ENCODE measurements at regions not wholly inside any gene's neighbourhood (a gene's known extent, or its start where the extent isn't known, plus 50 kb on each side); places are given as distances from the start of the nearest gene placed in this dataset.

- DNase-seq (ENCODE audit: low spot score), result no peak
- TF ChIP-seq CTCF (IDR thresholded peaks at IDR 0.05; ENCODE audit: borderline replicate concordance, control extremely low read depth, extremely low read depth, insufficient read depth, missing control alignments), result no peak
- in situ Hi-C loops (cut with MboI; ENCODE audit: low sequenced_read_pairs, unreplicated experiment), result no loop called here
Observed at GRCh38 chr1:216921866-216922265, 198.6 kb upstream of the ESRRG start.

GRCh38 chr1:216919060-216919970 lies 196.1 kb upstream of the ESRRG start:
- TF ChIP-seq CTCF (IDR thresholded peaks at IDR 0.05; ENCODE audit: borderline replicate concordance, control extremely low read depth, extremely low read depth, insufficient read depth, missing control alignments), result no peak

GRCh38 chr1:216916890-216917438 lies 193.7 kb upstream of the ESRRG start:
- in situ Hi-C loops (cut with MboI; ENCODE audit: low sequenced_read_pairs, unreplicated experiment), result no loop called here
- TF ChIP-seq CTCF (IDR thresholded peaks at IDR 0.05; ENCODE audit: borderline replicate concordance, control extremely low read depth, extremely low read depth, insufficient read depth, missing control alignments), result no peak

More at GRCh38 chr1:216919060-216919970, 196.1 kb upstream of the ESRRG start:
- in situ Hi-C loops (cut with MboI; ENCODE audit: low sequenced_read_pairs, unreplicated experiment), result no loop called here
- DNase-seq (ENCODE audit: low spot score), result no peak

GRCh38 chr1:216914974-216915373 lies 191.7 kb upstream of the ESRRG start:
- DNase-seq (ENCODE audit: low spot score), result no peak
- no peak for TF ChIP-seq CTCF (IDR thresholded peaks at IDR 0.05; ENCODE audit: borderline replicate concordance, control extremely low read depth, extremely low read depth, insufficient read depth, missing control alignments)
- in situ Hi-C loops (cut with MboI; ENCODE audit: low sequenced_read_pairs, unreplicated experiment), result no loop called here

More at GRCh38 chr1:216916890-216917438, 193.7 kb upstream of the ESRRG start:
- DNase-seq (ENCODE audit: low spot score), result no peak

GRCh38 chr1:216913976-216914375 lies 190.7 kb upstream of the ESRRG start:
- in situ Hi-C loops (cut with MboI; ENCODE audit: low sequenced_read_pairs, unreplicated experiment), result no loop called here
- no peak for DNase-seq (ENCODE audit: low spot score)
- TF ChIP-seq CTCF (IDR thresholded peaks at IDR 0.05; ENCODE audit: borderline replicate concordance, control extremely low read depth, extremely low read depth, insufficient read depth, missing control alignments), result no peak

GRCh38 chr1:216910081-216910840 lies 187.0 kb upstream of the ESRRG start:
- no peak for DNase-seq (ENCODE audit: low spot score)
- in situ Hi-C loops (cut with MboI; ENCODE audit: low sequenced_read_pairs, unreplicated experiment), result no loop called here
- TF ChIP-seq CTCF (IDR thresholded peaks at IDR 0.05; ENCODE audit: borderline replicate concordance, control extremely low read depth, extremely low read depth, insufficient read depth, missing control alignments), result no peak
